HCT116 (cell line): ENCODE measurements at regions not wholly inside any gene's neighbourhood (a gene's known extent, or its start where the extent isn't known, plus 50 kb on each side); places are given as distances from the start of the nearest gene placed in this dataset.
A peak's percentile ranks its signal among the peaks of the same experiment; 100 is the strongest.
"Not testable (repeated sequence)": the region's sequence is repeated elsewhere in the genome, so short reads cannot be mapped to it uniquely, and the experiment has no call there.

Source experiments
- EZH2 ChIP-seq: fragments of 200-600 bp; sonication (generic); IDR thresholded peaks from 2 replicates; pipeline ENCODE4 v1.6.1; 2017; ENCODE audit warnings: antibody characterized with exemption, mixed run types
- POLR2AphosphoS5 ChIP-seq: IDR thresholded peaks from 2 replicates; pipeline ENCODE4 v1.6.1; 2011; ENCODE audit warnings: mild to moderate bottlenecking, low read depth, low read length, moderate library complexity
- RAD21 ChIP-seq: IDR thresholded peaks from 2 replicates; pipeline ENCODE4 v1.6.1; 2012; ENCODE audit warnings: low read depth, mild to moderate bottlenecking
- ZNF274 ChIP-seq: fragments of 200-500 bp; sonication (Bioruptor generic); IDR thresholded peaks from 2 replicates; pipeline ENCODE4 v1.6.1; 2014; ENCODE audit warnings: mild to moderate bottlenecking, low read depth, low read length, inconsistent platforms

GRCh38 chr9:38170763-38171537 lies 101.9 kb upstream of the SHB start:
- peak; percentile 58 for TF ChIP-seq POLR2AphosphoS5
- TF ChIP-seq ZNF274, EZH2, RAD21: not testable (repeated sequence)
